Fibroblast of lung (primary cell): ENCODE measurements at regions not wholly inside any gene's neighbourhood (a gene's known extent, or its start where the extent isn't known, plus 50 kb on each side); places are given as distances from the start of the nearest gene placed in this dataset.

Experiments
- DNase-seq, 2 donors: peaks; one replicate each; pipeline versions ENCODE4 v3.0.0 to v3.0.0-alpha.2; 2010; ENCODE audit warnings: low read depth in 2 of 2
- H2AFZ ChIP-seq: 2 replicates; pipeline ENCODE4 v1.5.1; 2012; ENCODE audit warnings: low read length, control low read depth, inconsistent platforms
- H3K27ac ChIP-seq: 2 replicates; pipeline ENCODE4 v1.5.1; 2011; ENCODE audit warnings: low read length, control low read depth; ENCODE audit not compliant: insufficient read depth
- H3K27me3 ChIP-seq: 2 replicates; pipeline ENCODE4 v1.5.1; 2011; ENCODE audit warnings: mild to moderate bottlenecking, low read length; ENCODE audit not compliant: control insufficient read depth, insufficient read depth
- H3K36me3 ChIP-seq: 2 replicates; pipeline ENCODE4 v1.5.1; 2011; ENCODE audit warnings: low read length; ENCODE audit not compliant: control insufficient read depth, insufficient read depth
- H3K4me1 ChIP-seq: 2 replicates; pipeline ENCODE4 v1.5.1; 2011; ENCODE audit warnings: low read length; ENCODE audit not compliant: control insufficient read depth, insufficient read depth; ENCODE audit errors: extremely low read depth
- H3K4me2 ChIP-seq: 2 replicates; pipeline ENCODE4 v1.5.1; 2011; ENCODE audit warnings: low read length, control low read depth; ENCODE audit not compliant: insufficient read depth; ENCODE audit errors: extremely low read depth
- H3K4me3 ChIP-seq, 4 experiments: fragments of 200-600 bp in 1 of 4; sonication (generic) in 1 of 4; replicated peaks in 1 of 4; 2 replicates each; pipeline ENCODE4 v1.5.1; 2011 to 2016; ENCODE audit warnings: low read length in 4 of 4, low read depth in 3 of 4, mild to moderate bottlenecking in 3 of 4, control low read depth in 2 of 4, inconsistent platforms in 1 of 4, mixed read lengths in 1 of 4; ENCODE audit not compliant: insufficient read depth in 1 of 4; ENCODE audit errors: control extremely low read depth in 1 of 4
- H3K79me2 ChIP-seq: 2 replicates; pipeline ENCODE4 v1.5.1; 2012; ENCODE audit warnings: mild to moderate bottlenecking, low read length, inconsistent platforms; ENCODE audit not compliant: control insufficient read depth, insufficient read depth
- H3K9ac ChIP-seq: 2 replicates; pipeline ENCODE4 v1.5.1; 2011; ENCODE audit warnings: mild to moderate bottlenecking, low read length, control low read depth; ENCODE audit not compliant: insufficient read depth
- H3K9me3 ChIP-seq: 2 replicates; pipeline ENCODE4 v1.5.1; 2012; ENCODE audit warnings: low read depth, low read length; ENCODE audit not compliant: control insufficient read depth, insufficient read depth
- H4K20me1 ChIP-seq: 2 replicates; pipeline ENCODE4 v1.5.1; 2011; ENCODE audit warnings: low read length; ENCODE audit not compliant: control insufficient read depth, insufficient read depth; ENCODE audit errors: extremely low read depth
- CTCF ChIP-seq, 2 donors: IDR thresholded peaks in 1 of 2; conservative IDR thresholded peaks in 1 of 2; 1 replicate in 1 of 2; 2 replicates in 1 of 2; pipeline ENCODE4 v1.5.1; 2011 to 2012; ENCODE audit warnings: low read length in 2 of 2, control low read depth in 1 of 2, inconsistent platforms in 1 of 2, low read depth in 1 of 2, mild to moderate bottlenecking in 1 of 2
- EZH2 ChIP-seq: IDR thresholded peaks from 2 replicates; pipeline ENCODE4 v1.5.1; 2012; ENCODE audit warnings: low read length, control low read depth, mild to moderate bottlenecking; ENCODE audit errors: missing control alignments

GRCh38 chr5:125201446-125202052 is 455.1 kb upstream of the ZNF608 start:
- DNase-seq: no peak
- no peak overlapping the region for H3K9ac ChIP-seq
- no peaks in the 10 kb centered on the region for H3K9me3 ChIP-seq
- H3K4me1 ChIP-seq: peaks cover 3% of the 10 kb centered on the region
- no peaks in the 10 kb centered on the region for H4K20me1 ChIP-seq
- H3K27me3 ChIP-seq: no peaks in the 10 kb centered on the region
- no peak overlapping the region for H3K4me2 ChIP-seq
- no peak for TF ChIP-seq EZH2
- H3K36me3 ChIP-seq: no peaks in the 10 kb centered on the region
- no peak overlapping the region for H3K4me3 ChIP-seq
- no peak overlapping the region for H2AFZ ChIP-seq
- H3K79me2 ChIP-seq: no peaks in the 10 kb centered on the region
- no peak overlapping the region for H3K27ac ChIP-seq

- H3K9ac ChIP-seq: no peak overlapping the region
- H3K79me2 ChIP-seq: no peaks in the 10 kb centered on the region
- no peak overlapping the region for H3K27ac ChIP-seq
- no peaks in the 10 kb centered on the region for H3K9me3 ChIP-seq
- DNase-seq: no peak
- H4K20me1 ChIP-seq: no peaks in the 10 kb centered on the region
- TF ChIP-seq EZH2 (no peak), CTCF (conservative IDR thresholded peaks at IDR 0.05 in 1 of 2, IDR thresholded peaks at IDR 0.05 in 1 of 2; ENCODE audit: low read depth in 1 of 2, low read length in 2 of 2) (no peak)
- H3K27me3 ChIP-seq: no peaks in the 10 kb centered on the region
- no peak overlapping the region for H3K4me3 ChIP-seq
- no peaks in the 10 kb centered on the region for H3K36me3 ChIP-seq
- H3K4me2 ChIP-seq: no peak overlapping the region
- H3K4me1 ChIP-seq: peaks cover 3% of the 10 kb centered on the region
- H2AFZ ChIP-seq: no peak overlapping the region
These were observed 455.9 kb upstream of the ZNF608 start for GRCh38 chr5:125202353-125202752.

- H4K20me1 ChIP-seq: no peaks in the 10 kb centered on the region
- no peaks in the 10 kb centered on the region for H3K27me3 ChIP-seq
- H3K9ac ChIP-seq: no peak overlapping the region
- no peaks in the 10 kb centered on the region for H3K79me2 ChIP-seq
- no peak overlapping the region for H3K4me2 ChIP-seq
- no peaks in the 10 kb centered on the region for H3K36me3 ChIP-seq
- no peaks in the 10 kb centered on the region for H3K9me3 ChIP-seq
- TF ChIP-seq CTCF (conservative IDR thresholded peaks at IDR 0.05 in 1 of 2, IDR thresholded peaks at IDR 0.05 in 1 of 2; ENCODE audit: low read depth in 1 of 2, low read length in 2 of 2): no peak
- no peak for TF ChIP-seq EZH2
- peaks cover 3% of the 10 kb centered on the region for H3K4me1 ChIP-seq
- no peak overlapping the region for H3K4me3 ChIP-seq
- H2AFZ ChIP-seq: no peak overlapping the region
- DNase-seq: no peak
- H3K27ac ChIP-seq: no peak overlapping the region
These were observed 456.5 kb upstream of the ZNF608 start for GRCh38 chr5:125202871-125203438.
